ENCODE measurements at regions not wholly inside any gene's neighbourhood (a gene's known extent, or its start where the extent isn't known, plus 50 kb on each side); places are given as distances from the start of the nearest gene placed in this dataset.

- TF ChIP-seq CTCF (IDR thresholded peaks at IDR 0.05; ENCODE audit: insufficient read depth, low read length) = no peak
- TF ChIP-seq REST (IDR thresholded peaks at IDR 0.05; ENCODE audit: insufficient replicate concordance, low read depth) = no peak
- TF ChIP-seq POLR2AphosphoS5 (IDR thresholded peaks at IDR 0.05; ENCODE audit: low read depth) = no peak
- no peak for TF ChIP-seq SPI1 (IDR thresholded peaks at IDR 0.05; ENCODE audit: borderline replicate concordance, low read depth)
- no peak for TF ChIP-seq GABPA (IDR thresholded peaks at IDR 0.05; ENCODE audit: low read depth)
Observed at GRCh38 chr18:1458547-1458946, 553.9 kb downstream of the ADCYAP1 start.

Measured in HL-60 (cell line).